GM23248 (cell line): ENCODE measurements at regions not wholly inside any gene's neighbourhood (a gene's known extent, or its start where the extent isn't known, plus 50 kb on each side); places are given as distances from the start of the nearest gene placed in this dataset.

ENCODE experiments used
- EZH2 ChIP-seq: fragments of 200-600 bp; sonication (generic); IDR thresholded peaks from 2 replicates; pipeline ENCODE4 v1.6.1; 2018; ENCODE audit warnings: antibody characterized with exemption, mild to moderate bottlenecking; ENCODE audit not compliant: insufficient read depth, poor library complexity, severe bottlenecking
- EZH2phosphoT487 ChIP-seq: fragments of 200-600 bp; sonication (generic); IDR thresholded peaks from 2 replicates; pipeline ENCODE4 v1.6.1; 2018; ENCODE audit warnings: antibody characterized with exemption, moderate library complexity, mild to moderate bottlenecking, low read depth; ENCODE audit not compliant: insufficient read depth

DNA sequence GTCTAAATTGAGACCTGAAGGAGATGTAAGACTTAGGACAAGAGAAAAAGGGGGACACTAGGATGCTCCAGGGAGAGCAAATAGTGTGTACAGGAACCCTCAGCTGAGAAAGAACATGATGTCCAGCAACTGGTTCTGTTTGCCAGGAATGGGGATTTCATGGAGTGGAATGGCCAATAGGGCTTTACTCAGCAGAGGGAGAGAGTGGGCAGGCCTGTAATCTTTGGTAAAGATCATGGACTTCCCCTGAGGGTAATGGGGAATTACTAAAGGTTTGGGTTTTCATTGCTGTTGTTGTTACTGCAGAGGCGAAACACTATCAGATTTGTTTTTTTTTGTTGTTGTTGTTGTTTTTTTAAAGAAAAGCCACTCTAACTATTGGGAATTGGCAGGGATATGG is 99.0 kb downstream of the SCN11A start:
- TF ChIP-seq EZH2phosphoT487 (no peak), EZH2 (no peak)
